Erythroblast (primary cell): ENCODE measurements at regions not wholly inside any gene's neighbourhood (a gene's known extent, or its start where the extent isn't known, plus 50 kb on each side); places are given as distances from the start of the nearest gene placed in this dataset.

ENCODE experiments used
- GATA1 ChIP-seq: IDR thresholded peaks from 2 replicates; pipeline ENCODE4 v1.6.1; 2011; ENCODE audit warnings: low read depth, mild to moderate bottlenecking, control low read depth, low read length, moderate library complexity
- POLR2A ChIP-seq: IDR thresholded peaks from 2 replicates; pipeline ENCODE4 v1.6.1; 2011; ENCODE audit warnings: mild to moderate bottlenecking, low read length

- TF ChIP-seq POLR2A (no peak), GATA1 (no peak)
These were observed 233.2 kb upstream of the KCNIP4 start for GRCh38 chr4:22181736-22182135.
